ENCODE measurements at regions not wholly inside any gene's neighbourhood (a gene's known extent, or its start where the extent isn't known, plus 50 kb on each side); places are given as distances from the start of the nearest gene placed in this dataset.

GRCh38 chr17:27237890-27238289 lies 56.0 kb upstream of the WSB1 start:
- TF ChIP-seq CTCF (IDR thresholded peaks at IDR 0.05; ENCODE audit: insufficient read depth, low read depth, low read length) (no peak), EZH2 (IDR thresholded peaks at IDR 0.05; ENCODE audit: insufficient read depth, low read length) (no peak)
